ENCODE measurements at regions not wholly inside any gene's neighbourhood (a gene's known extent, or its start where the extent isn't known, plus 50 kb on each side); places are given as distances from the start of the nearest gene placed in this dataset.

GRCh38 chr4:181952478-181952877 is 290.7 kb upstream of the TENM3 start:
- no peaks in the 10 kb centered on the region for H3K36me3 ChIP-seq (ENCODE audit: insufficient read depth, insufficient read length, low read length)
- H3K27me3 ChIP-seq (ENCODE audit: insufficient read depth, insufficient read length): no peaks in the 10 kb centered on the region
- H3K9me3 ChIP-seq (ENCODE audit: insufficient read depth, low read length): peaks cover 4% of the 10 kb centered on the region
- no peak overlapping the region for H3K4me3 ChIP-seq (ENCODE audit: insufficient read length, low read depth)
- no peak overlapping the region for H3K9ac ChIP-seq (ENCODE audit: insufficient read length, low read depth)
- DNase-seq (ENCODE audit: low read depth, low spot score): no peak
- TF ChIP-seq YY1 (IDR thresholded peaks at IDR 0.05; ENCODE audit: insufficient read depth, insufficient read length) (no peak), SUZ12 (IDR thresholded peaks at IDR 0.05; ENCODE audit: extremely low read depth, insufficient read depth, insufficient read length) (no peak), ZNF274 (IDR thresholded peaks at IDR 0.05; ENCODE audit: low read depth, low read length) (no peak)
- no peaks in the 10 kb centered on the region for H3K4me1 ChIP-seq (ENCODE audit: insufficient read depth, insufficient read length)

GRCh38 chr4:181956512-181956911 is 286.7 kb upstream of the TENM3 start:
- H3K4me3 ChIP-seq (ENCODE audit: insufficient read length, low read depth): no peak overlapping the region
- H3K27me3 ChIP-seq (ENCODE audit: insufficient read depth, insufficient read length): no peaks in the 10 kb centered on the region
- no peaks in the 10 kb centered on the region for H3K4me1 ChIP-seq (ENCODE audit: insufficient read depth, insufficient read length)
- TF ChIP-seq YY1 (IDR thresholded peaks at IDR 0.05; ENCODE audit: insufficient read depth, insufficient read length) (no peak), SUZ12 (IDR thresholded peaks at IDR 0.05; ENCODE audit: extremely low read depth, insufficient read depth, insufficient read length) (no peak)
- DNase-seq (ENCODE audit: low read depth, low spot score): no peak
- H3K9ac ChIP-seq (ENCODE audit: insufficient read length, low read depth): no peak overlapping the region
- peaks cover under 1% of the 10 kb centered on the region for H3K9me3 ChIP-seq (ENCODE audit: insufficient read depth, low read length)
- H3K36me3 ChIP-seq (ENCODE audit: insufficient read depth, insufficient read length, low read length): no peaks in the 10 kb centered on the region

GRCh38 chr4:181957088-181957487 is 286.1 kb upstream of the TENM3 start:
- TF ChIP-seq YY1 (IDR thresholded peaks at IDR 0.05; ENCODE audit: insufficient read depth, insufficient read length) (no peak), SUZ12 (IDR thresholded peaks at IDR 0.05; ENCODE audit: extremely low read depth, insufficient read depth, insufficient read length) (no peak), ZNF274 (IDR thresholded peaks at IDR 0.05; ENCODE audit: low read depth, low read length) (no peak)
- no peaks in the 10 kb centered on the region for H3K27me3 ChIP-seq (ENCODE audit: insufficient read depth, insufficient read length)
- H3K4me3 ChIP-seq (ENCODE audit: insufficient read length, low read depth): no peak overlapping the region
- no peak for DNase-seq (ENCODE audit: low read depth, low spot score)
- no peak overlapping the region for H3K9ac ChIP-seq (ENCODE audit: insufficient read length, low read depth)
- H3K4me1 ChIP-seq (ENCODE audit: insufficient read depth, insufficient read length): no peaks in the 10 kb centered on the region
- H3K9me3 ChIP-seq (ENCODE audit: insufficient read depth, low read length): no peaks in the 10 kb centered on the region
- no peaks in the 10 kb centered on the region for H3K36me3 ChIP-seq (ENCODE audit: insufficient read depth, insufficient read length, low read length)

- H3K27me3 ChIP-seq (ENCODE audit: insufficient read depth, insufficient read length): no peaks in the 10 kb centered on the region
- H3K4me3 ChIP-seq (ENCODE audit: insufficient read length, low read depth): no peak overlapping the region
- TF ChIP-seq ZNF274 (IDR thresholded peaks at IDR 0.05; ENCODE audit: low read depth, low read length) (no peak), YY1 (IDR thresholded peaks at IDR 0.05; ENCODE audit: insufficient read depth, insufficient read length) (no peak), SUZ12 (IDR thresholded peaks at IDR 0.05; ENCODE audit: extremely low read depth, insufficient read depth, insufficient read length) (no peak)
These were observed 284.8 kb upstream of the TENM3 start for GRCh38 chr4:181958446-181958845.

GRCh38 chr4:181959121-181959520 is 284.1 kb upstream of the TENM3 start:
- Histone ChIP-seq H3K4me1 (ENCODE audit: insufficient read depth, insufficient read length) (no peaks in the 10 kb centered on the region), H3K9ac (ENCODE audit: insufficient read length, low read depth) (no peak overlapping the region)
- DNase-seq (ENCODE audit: low read depth, low spot score): no peak

More at GRCh38 chr4:181958446-181958845, 284.8 kb upstream of the TENM3 start:
- no peaks in the 10 kb centered on the region for H3K4me1 ChIP-seq (ENCODE audit: insufficient read depth, insufficient read length)
- no peaks in the 10 kb centered on the region for H3K9me3 ChIP-seq (ENCODE audit: insufficient read depth, low read length)
- no peak overlapping the region for H3K9ac ChIP-seq (ENCODE audit: insufficient read length, low read depth)
- no peak for DNase-seq (ENCODE audit: low read depth, low spot score)
- H3K36me3 ChIP-seq (ENCODE audit: insufficient read depth, insufficient read length, low read length): no peaks in the 10 kb centered on the region

GRCh38 chr4:181960384-181960783 is 282.8 kb upstream of the TENM3 start:
- no peaks in the 10 kb centered on the region for H3K9me3 ChIP-seq (ENCODE audit: insufficient read depth, low read length)
- no peaks in the 10 kb centered on the region for H3K4me1 ChIP-seq (ENCODE audit: insufficient read depth, insufficient read length)
- DNase-seq (ENCODE audit: low read depth, low spot score): no peak
- H3K4me3 ChIP-seq (ENCODE audit: insufficient read length, low read depth): no peak overlapping the region
- no peaks in the 10 kb centered on the region for H3K27me3 ChIP-seq (ENCODE audit: insufficient read depth, insufficient read length)
- H3K36me3 ChIP-seq (ENCODE audit: insufficient read depth, insufficient read length, low read length): no peaks in the 10 kb centered on the region
- no peak overlapping the region for H3K9ac ChIP-seq (ENCODE audit: insufficient read length, low read depth)
- TF ChIP-seq SUZ12 (IDR thresholded peaks at IDR 0.05; ENCODE audit: extremely low read depth, insufficient read depth, insufficient read length) (no peak), ZNF274 (IDR thresholded peaks at IDR 0.05; ENCODE audit: low read depth, low read length) (no peak), YY1 (IDR thresholded peaks at IDR 0.05; ENCODE audit: insufficient read depth, insufficient read length) (no peak)

More at GRCh38 chr4:181959121-181959520, 284.1 kb upstream of the TENM3 start:
- H3K36me3 ChIP-seq (ENCODE audit: insufficient read depth, insufficient read length, low read length): no peaks in the 10 kb centered on the region
- TF ChIP-seq YY1 (IDR thresholded peaks at IDR 0.05; ENCODE audit: insufficient read depth, insufficient read length) (no peak), SUZ12 (IDR thresholded peaks at IDR 0.05; ENCODE audit: extremely low read depth, insufficient read depth, insufficient read length) (no peak), ZNF274 (IDR thresholded peaks at IDR 0.05; ENCODE audit: low read depth, low read length) (no peak)
- no peaks in the 10 kb centered on the region for H3K27me3 ChIP-seq (ENCODE audit: insufficient read depth, insufficient read length)
- H3K9me3 ChIP-seq (ENCODE audit: insufficient read depth, low read length): no peaks in the 10 kb centered on the region
- no peak overlapping the region for H3K4me3 ChIP-seq (ENCODE audit: insufficient read length, low read depth)

GRCh38 chr4:181962321-181962720 is 280.9 kb upstream of the TENM3 start:
- no peaks in the 10 kb centered on the region for H3K27me3 ChIP-seq (ENCODE audit: insufficient read depth, insufficient read length)
- no peaks in the 10 kb centered on the region for H3K4me1 ChIP-seq (ENCODE audit: insufficient read depth, insufficient read length)

More at GRCh38 chr4:181962321-181962720, 280.9 kb upstream of the TENM3 start:
- no peak for TF ChIP-seq SUZ12 (IDR thresholded peaks at IDR 0.05; ENCODE audit: extremely low read depth, insufficient read depth, insufficient read length)
- no peak for TF ChIP-seq YY1 (IDR thresholded peaks at IDR 0.05; ENCODE audit: insufficient read depth, insufficient read length)
- TF ChIP-seq ZNF274 (IDR thresholded peaks at IDR 0.05; ENCODE audit: low read depth, low read length): no peak
- H3K4me3 ChIP-seq (ENCODE audit: insufficient read length, low read depth): no peak overlapping the region
- no peaks in the 10 kb centered on the region for H3K36me3 ChIP-seq (ENCODE audit: insufficient read depth, insufficient read length, low read length)
- no peaks in the 10 kb centered on the region for H3K9me3 ChIP-seq (ENCODE audit: insufficient read depth, low read length)
- DNase-seq (ENCODE audit: low read depth, low spot score): no peak
- no peak overlapping the region for H3K9ac ChIP-seq (ENCODE audit: insufficient read length, low read depth)

All from NT2/D1 (cell line).